Nephron progenitor cell (in vitro differentiated cells): ENCODE measurements at regions not wholly inside any gene's neighbourhood (a gene's known extent, or its start where the extent isn't known, plus 50 kb on each side); places are given as distances from the start of the nearest gene placed in this dataset.

Source experiments
- DNase-seq: peaks from one replicate; pipeline ENCODE4 v3.0.0; 2021
- H3K27ac Mint-ChIP-seq: 2 replicates; pipeline ENCODE4 v1.8.0; 2021; ENCODE audit warnings: mild to moderate bottlenecking, moderate library complexity, mixed read lengths
- H3K27me3 Mint-ChIP-seq: 2 replicates; pipeline ENCODE4 v1.8.0; 2021; ENCODE audit warnings: mild to moderate bottlenecking, low read depth, mixed read lengths; ENCODE audit not compliant: poor library complexity
- H3K36me3 Mint-ChIP-seq: 2 replicates; pipeline ENCODE4 v1.8.0; 2021; ENCODE audit warnings: low read depth, mixed read lengths
- H3K4me1 Mint-ChIP-seq: 2 replicates; pipeline ENCODE4 v1.8.0; 2021; ENCODE audit warnings: mixed read lengths
- H3K4me3 Mint-ChIP-seq: 2 replicates; pipeline ENCODE4 v1.8.0; 2021; ENCODE audit warnings: mild to moderate bottlenecking, moderate library complexity, mixed read lengths
- H3K9me3 Mint-ChIP-seq: 2 replicates; pipeline ENCODE4 v1.8.0; 2021; ENCODE audit warnings: mild to moderate bottlenecking, moderate library complexity, mixed read lengths
- TF ChIP-seq, protein P1 (sequence below): fragments of 200-600 bp; sonication (generic); IDR thresholded peaks from 2 replicates; pipeline ENCODE4 v1.5.0; 2021; ENCODE audit warnings: antibody characterized with exemption

- Mint-ChIP-seq H3K4me1 (no peaks in the 10 kb centered on the region), H3K27ac (no peak overlapping the region), H3K27me3 (peaks cover 3% of the 10 kb centered on the region), H3K9me3 (peaks cover 8% of the 10 kb centered on the region), H3K36me3 (no peaks in the 10 kb centered on the region), H3K4me3 (no peak overlapping the region)
- DNase-seq: no peak
- TF ChIP-seq, protein P1, sequence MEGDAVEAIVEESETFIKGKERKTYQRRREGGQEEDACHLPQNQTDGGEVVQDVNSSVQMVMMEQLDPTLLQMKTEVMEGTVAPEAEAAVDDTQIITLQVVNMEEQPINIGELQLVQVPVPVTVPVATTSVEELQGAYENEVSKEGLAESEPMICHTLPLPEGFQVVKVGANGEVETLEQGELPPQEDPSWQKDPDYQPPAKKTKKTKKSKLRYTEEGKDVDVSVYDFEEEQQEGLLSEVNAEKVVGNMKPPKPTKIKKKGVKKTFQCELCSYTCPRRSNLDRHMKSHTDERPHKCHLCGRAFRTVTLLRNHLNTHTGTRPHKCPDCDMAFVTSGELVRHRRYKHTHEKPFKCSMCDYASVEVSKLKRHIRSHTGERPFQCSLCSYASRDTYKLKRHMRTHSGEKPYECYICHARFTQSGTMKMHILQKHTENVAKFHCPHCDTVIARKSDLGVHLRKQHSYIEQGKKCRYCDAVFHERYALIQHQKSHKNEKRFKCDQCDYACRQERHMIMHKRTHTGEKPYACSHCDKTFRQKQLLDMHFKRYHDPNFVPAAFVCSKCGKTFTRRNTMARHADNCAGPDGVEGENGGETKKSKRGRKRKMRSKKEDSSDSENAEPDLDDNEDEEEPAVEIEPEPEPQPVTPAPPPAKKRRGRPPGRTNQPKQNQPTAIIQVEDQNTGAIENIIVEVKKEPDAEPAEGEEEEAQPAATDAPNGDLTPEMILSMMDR: no peak
Measured at GRCh38 chr5:13574574-13574973, 369.9 kb downstream of the DNAH5 start.

DNA sequence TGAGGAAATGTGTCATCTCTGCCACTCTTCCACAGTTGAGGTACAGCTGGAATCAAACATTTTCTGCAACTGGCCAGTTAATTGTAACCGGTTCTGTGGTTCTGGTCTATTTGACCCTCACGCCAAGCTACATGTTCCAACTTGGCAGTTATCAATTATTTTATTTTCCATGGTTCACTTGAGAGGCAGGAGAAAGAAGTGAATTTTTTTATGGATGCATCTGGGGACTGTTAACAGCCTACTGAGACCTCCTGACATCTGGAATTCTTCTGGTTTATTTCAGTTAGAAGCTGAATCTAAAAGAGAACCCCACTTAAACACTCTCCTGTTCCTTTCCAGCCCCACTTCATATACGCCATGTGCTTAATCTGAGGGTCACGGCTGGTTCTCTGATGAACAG lies 372.3 kb downstream of the DNAH5 start:
- no peak for DNase-seq
- TF ChIP-seq, protein P1: no peak
- no peaks in the 10 kb centered on the region for H3K36me3 Mint-ChIP-seq
- H3K4me1 Mint-ChIP-seq: no peaks in the 10 kb centered on the region
- no peak overlapping the region for H3K27ac Mint-ChIP-seq
- H3K27me3 Mint-ChIP-seq: no peaks in the 10 kb centered on the region
- H3K4me3 Mint-ChIP-seq: no peak overlapping the region
- no peaks in the 10 kb centered on the region for H3K9me3 Mint-ChIP-seq

- TF ChIP-seq, protein P1: no peak
- H3K4me3 Mint-ChIP-seq: no peak overlapping the region
- H3K36me3 Mint-ChIP-seq: no peaks in the 10 kb centered on the region
- DNase-seq: no peak
- H3K4me1 Mint-ChIP-seq: no peaks in the 10 kb centered on the region
- H3K27ac Mint-ChIP-seq: no peak overlapping the region
- no peaks in the 10 kb centered on the region for H3K9me3 Mint-ChIP-seq
- H3K27me3 Mint-ChIP-seq: peaks cover 4% of the 10 kb centered on the region
Measured at GRCh38 chr5:13569090-13569715, 375.3 kb downstream of the DNAH5 start.

- H3K27ac Mint-ChIP-seq: no peak overlapping the region
Measured at GRCh38 chr5:13567819-13568218, 376.7 kb downstream of the DNAH5 start.

DNA sequence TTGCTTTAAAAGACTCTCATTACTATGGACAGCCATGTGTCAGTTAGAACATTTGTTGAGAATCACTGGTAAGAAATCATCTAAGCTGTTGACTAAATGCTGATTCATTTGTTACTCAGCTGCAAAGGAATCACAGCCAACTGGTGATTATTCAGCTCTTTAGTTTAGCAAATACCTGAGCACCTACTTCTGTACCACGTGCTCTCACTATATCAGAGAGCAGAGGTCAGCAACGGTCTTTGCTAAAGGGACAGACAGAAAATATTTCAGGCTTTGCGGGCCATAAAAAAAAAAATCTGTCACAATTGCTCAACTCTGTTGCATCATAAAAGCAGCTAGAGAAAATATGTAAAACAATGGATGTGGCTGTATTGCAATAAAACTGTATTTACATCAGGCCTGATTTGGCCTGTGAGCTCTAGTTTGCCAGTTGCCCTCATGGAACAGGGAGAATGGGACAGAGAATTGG lies 377.6 kb downstream of the DNAH5 start:
- no peak for DNase-seq
- H3K9me3 Mint-ChIP-seq: no peaks in the 10 kb centered on the region
- no peak overlapping the region for H3K4me3 Mint-ChIP-seq
- TF ChIP-seq, protein P1: no peak
- H3K36me3 Mint-ChIP-seq: no peaks in the 10 kb centered on the region
- peaks cover 4% of the 10 kb centered on the region for H3K27me3 Mint-ChIP-seq
- no peak overlapping the region for H3K27ac Mint-ChIP-seq
- H3K4me1 Mint-ChIP-seq: no peaks in the 10 kb centered on the region

More at GRCh38 chr5:13567819-13568218, 376.7 kb downstream of the DNAH5 start:
- H3K36me3 Mint-ChIP-seq: no peaks in the 10 kb centered on the region
- H3K27me3 Mint-ChIP-seq: peaks cover 4% of the 10 kb centered on the region
- no peak overlapping the region for H3K4me3 Mint-ChIP-seq
- H3K4me1 Mint-ChIP-seq: no peaks in the 10 kb centered on the region
- TF ChIP-seq, protein P1: no peak
- DNase-seq: no peak
- H3K9me3 Mint-ChIP-seq: no peaks in the 10 kb centered on the region

- no peaks in the 10 kb centered on the region for H3K4me1 Mint-ChIP-seq
- H3K27ac Mint-ChIP-seq: no peak overlapping the region
- H3K9me3 Mint-ChIP-seq: no peaks in the 10 kb centered on the region
- H3K4me3 Mint-ChIP-seq: no peak overlapping the region
- DNase-seq: no peak
- no peaks in the 10 kb centered on the region for H3K36me3 Mint-ChIP-seq
- peaks cover 5% of the 10 kb centered on the region for H3K27me3 Mint-ChIP-seq
- TF ChIP-seq, protein P1: no peak
Measured at GRCh38 chr5:13558408-13558807, 386.1 kb downstream of the DNAH5 start.
